ENCODE measurements at regions not wholly inside any gene's neighbourhood (a gene's known extent, or its start where the extent isn't known, plus 50 kb on each side); places are given as distances from the start of the nearest gene placed in this dataset.

GRCh38 chr7:26580064-26580591, 284.3 kb downstream of the SKAP2 start:
- TF ChIP-seq ZNF274 (IDR thresholded peaks at IDR 0.05; ENCODE audit: low read depth, low read length) (no peak), YY1 (IDR thresholded peaks at IDR 0.05; ENCODE audit: insufficient read depth, insufficient read length) (no peak), SUZ12 (IDR thresholded peaks at IDR 0.05; ENCODE audit: extremely low read depth, insufficient read depth, insufficient read length) (no peak)
- no peak for DNase-seq (ENCODE audit: low read depth, low spot score)
- no peak overlapping the region for H3K4me3 ChIP-seq (ENCODE audit: insufficient read length, low read depth)
- H3K9me3 ChIP-seq (ENCODE audit: insufficient read depth, low read length): no peaks in the 10 kb centered on the region
- H3K9ac ChIP-seq (ENCODE audit: insufficient read length, low read depth): no peak overlapping the region
- no peaks in the 10 kb centered on the region for H3K27me3 ChIP-seq (ENCODE audit: insufficient read depth, insufficient read length)
- H3K36me3 ChIP-seq (ENCODE audit: insufficient read depth, insufficient read length, low read length): no peaks in the 10 kb centered on the region
- no peaks in the 10 kb centered on the region for H3K4me1 ChIP-seq (ENCODE audit: insufficient read depth, insufficient read length)

- H3K36me3 ChIP-seq (ENCODE audit: insufficient read depth, insufficient read length, low read length): no peaks in the 10 kb centered on the region
- H3K4me3 ChIP-seq (ENCODE audit: insufficient read length, low read depth): no peak overlapping the region
- no peak for DNase-seq (ENCODE audit: low read depth, low spot score)
- no peaks in the 10 kb centered on the region for H3K27me3 ChIP-seq (ENCODE audit: insufficient read depth, insufficient read length)
- H3K4me1 ChIP-seq (ENCODE audit: insufficient read depth, insufficient read length): no peaks in the 10 kb centered on the region
- no peaks in the 10 kb centered on the region for H3K9me3 ChIP-seq (ENCODE audit: insufficient read depth, low read length)
- TF ChIP-seq SUZ12 (IDR thresholded peaks at IDR 0.05; ENCODE audit: extremely low read depth, insufficient read depth, insufficient read length): no peak
- no peak overlapping the region for H3K9ac ChIP-seq (ENCODE audit: insufficient read length, low read depth)
Measured at GRCh38 chr7:26580711-26581110, 283.7 kb downstream of the SKAP2 start.

- Histone ChIP-seq H3K4me3 (ENCODE audit: insufficient read length, low read depth) (no peak overlapping the region), H3K27me3 (ENCODE audit: insufficient read depth, insufficient read length) (no peaks in the 10 kb centered on the region), H3K9ac (ENCODE audit: insufficient read length, low read depth) (no peak overlapping the region), H3K36me3 (ENCODE audit: insufficient read depth, insufficient read length, low read length) (no peaks in the 10 kb centered on the region), H3K9me3 (ENCODE audit: insufficient read depth, low read length) (no peaks in the 10 kb centered on the region), H3K4me1 (ENCODE audit: insufficient read depth, insufficient read length) (no peaks in the 10 kb centered on the region)
- no peak for DNase-seq (ENCODE audit: low read depth, low spot score)
- TF ChIP-seq ZNF274 (IDR thresholded peaks at IDR 0.05; ENCODE audit: low read depth, low read length): no peak
- TF ChIP-seq YY1 (IDR thresholded peaks at IDR 0.05; ENCODE audit: insufficient read depth, insufficient read length): no peak
- no peak for TF ChIP-seq SUZ12 (IDR thresholded peaks at IDR 0.05; ENCODE audit: extremely low read depth, insufficient read depth, insufficient read length)
Measured at GRCh38 chr7:26583094-26583648, 281.2 kb downstream of the SKAP2 start.

GRCh38 chr7:26584326-26584725, 280.1 kb downstream of the SKAP2 start:
- Histone ChIP-seq H3K4me1 (ENCODE audit: insufficient read depth, insufficient read length) (no peaks in the 10 kb centered on the region), H3K4me3 (ENCODE audit: insufficient read length, low read depth) (no peak overlapping the region), H3K9ac (ENCODE audit: insufficient read length, low read depth) (no peak overlapping the region), H3K9me3 (ENCODE audit: insufficient read depth, low read length) (no peaks in the 10 kb centered on the region), H3K27me3 (ENCODE audit: insufficient read depth, insufficient read length) (no peaks in the 10 kb centered on the region), H3K36me3 (ENCODE audit: insufficient read depth, insufficient read length, low read length) (no peaks in the 10 kb centered on the region)
- no peak for DNase-seq (ENCODE audit: low read depth, low spot score)
- TF ChIP-seq YY1 (IDR thresholded peaks at IDR 0.05; ENCODE audit: insufficient read depth, insufficient read length) (no peak), ZNF274 (IDR thresholded peaks at IDR 0.05; ENCODE audit: low read depth, low read length) (no peak), SUZ12 (IDR thresholded peaks at IDR 0.05; ENCODE audit: extremely low read depth, insufficient read depth, insufficient read length) (no peak)

- DNase-seq (ENCODE audit: low read depth, low spot score): no peak
- no peak overlapping the region for H3K4me3 ChIP-seq (ENCODE audit: insufficient read length, low read depth)
- no peaks in the 10 kb centered on the region for H3K4me1 ChIP-seq (ENCODE audit: insufficient read depth, insufficient read length)
Measured at GRCh38 chr7:26584987-26585665, 279.3 kb downstream of the SKAP2 start.

GRCh38 chr7:26587536-26587935, 276.9 kb downstream of the SKAP2 start:
- no peaks in the 10 kb centered on the region for H3K36me3 ChIP-seq (ENCODE audit: insufficient read depth, insufficient read length, low read length)
- TF ChIP-seq SUZ12 (IDR thresholded peaks at IDR 0.05; ENCODE audit: extremely low read depth, insufficient read depth, insufficient read length): no peak
- no peak for TF ChIP-seq ZNF274 (IDR thresholded peaks at IDR 0.05; ENCODE audit: low read depth, low read length)
- TF ChIP-seq YY1 (IDR thresholded peaks at IDR 0.05; ENCODE audit: insufficient read depth, insufficient read length): no peak
- H3K4me1 ChIP-seq (ENCODE audit: insufficient read depth, insufficient read length): no peaks in the 10 kb centered on the region
- no peak for DNase-seq (ENCODE audit: low read depth, low spot score)
- no peak overlapping the region for H3K9ac ChIP-seq (ENCODE audit: insufficient read length, low read depth)
- no peak overlapping the region for H3K4me3 ChIP-seq (ENCODE audit: insufficient read length, low read depth)
- no peaks in the 10 kb centered on the region for H3K27me3 ChIP-seq (ENCODE audit: insufficient read depth, insufficient read length)
- no peaks in the 10 kb centered on the region for H3K9me3 ChIP-seq (ENCODE audit: insufficient read depth, low read length)

More at GRCh38 chr7:26584987-26585665, 279.3 kb downstream of the SKAP2 start:
- TF ChIP-seq YY1 (IDR thresholded peaks at IDR 0.05; ENCODE audit: insufficient read depth, insufficient read length) (no peak), ZNF274 (IDR thresholded peaks at IDR 0.05; ENCODE audit: low read depth, low read length) (no peak), SUZ12 (IDR thresholded peaks at IDR 0.05; ENCODE audit: extremely low read depth, insufficient read depth, insufficient read length) (no peak)
- Histone ChIP-seq H3K36me3 (ENCODE audit: insufficient read depth, insufficient read length, low read length) (no peaks in the 10 kb centered on the region), H3K9me3 (ENCODE audit: insufficient read depth, low read length) (no peaks in the 10 kb centered on the region), H3K27me3 (ENCODE audit: insufficient read depth, insufficient read length) (no peaks in the 10 kb centered on the region), H3K9ac (ENCODE audit: insufficient read length, low read depth) (no peak overlapping the region)

- DNase-seq (ENCODE audit: low read depth, low spot score): no peak
- Histone ChIP-seq H3K9me3 (ENCODE audit: insufficient read depth, low read length) (no peaks in the 10 kb centered on the region), H3K4me3 (ENCODE audit: insufficient read length, low read depth) (no peak overlapping the region), H3K27me3 (ENCODE audit: insufficient read depth, insufficient read length) (no peaks in the 10 kb centered on the region), H3K4me1 (ENCODE audit: insufficient read depth, insufficient read length) (no peaks in the 10 kb centered on the region), H3K36me3 (ENCODE audit: insufficient read depth, insufficient read length, low read length) (no peaks in the 10 kb centered on the region), H3K9ac (ENCODE audit: insufficient read length, low read depth) (no peak overlapping the region)
- TF ChIP-seq SUZ12 (IDR thresholded peaks at IDR 0.05; ENCODE audit: extremely low read depth, insufficient read depth, insufficient read length) (no peak), ZNF274 (IDR thresholded peaks at IDR 0.05; ENCODE audit: low read depth, low read length) (no peak), YY1 (IDR thresholded peaks at IDR 0.05; ENCODE audit: insufficient read depth, insufficient read length) (no peak)
Measured at GRCh38 chr7:26588511-26588910, 275.9 kb downstream of the SKAP2 start.
